ENCODE measurements at regions not wholly inside any gene's neighbourhood (a gene's known extent, or its start where the extent isn't known, plus 50 kb on each side); places are given as distances from the start of the nearest gene placed in this dataset.

DNA sequence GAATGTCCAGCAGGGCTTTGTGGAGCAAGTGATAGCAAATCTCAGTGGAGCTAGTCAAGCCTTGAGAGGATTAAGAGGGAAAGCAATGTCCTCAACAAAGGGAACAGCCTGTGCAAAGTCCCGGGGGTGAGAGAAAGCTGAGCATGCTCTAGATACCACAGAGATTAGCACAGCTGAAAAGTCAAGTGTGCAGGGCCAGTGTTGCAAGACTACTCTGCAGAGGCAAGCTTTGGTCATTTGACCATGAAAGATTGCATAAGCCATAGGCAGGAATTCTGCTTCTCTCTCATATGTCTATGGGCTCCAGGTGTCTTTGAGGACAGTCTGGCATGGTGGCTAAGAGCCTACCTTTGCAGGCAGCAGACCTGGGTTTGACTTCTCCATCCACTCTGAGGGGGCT lies 181.0 kb upstream of the JUN start:
- no peak for TF ChIP-seq CTCF (IDR thresholded peaks at IDR 0.05)
- no peak for TF ChIP-seq SIN3A (IDR thresholded peaks at IDR 0.05; ENCODE audit: borderline replicate concordance, insufficient read depth, low read depth, low read length)
- TF ChIP-seq POLR2AphosphoS5 (IDR thresholded peaks at IDR 0.05; ENCODE audit: low read depth, low read length): no peak
